ENCODE measurements at regions not wholly inside any gene's neighbourhood (a gene's known extent, or its start where the extent isn't known, plus 50 kb on each side); places are given as distances from the start of the nearest gene placed in this dataset.

- TF ChIP-seq EZH2phosphoT487 (IDR thresholded peaks at IDR 0.05; ENCODE audit: low read length) (no peak), EZH2 (optimal IDR thresholded peaks at IDR 0.05; ENCODE audit: low read depth, low read length) (no peak)
Observed at GRCh38 chr4:188403272-188403671, 264.0 kb downstream of the TRIML1 start.
